Central memory CD8-positive, alpha-beta T cell (primary cell): ENCODE measurements at regions not wholly inside any gene's neighbourhood (a gene's known extent, or its start where the extent isn't known, plus 50 kb on each side); places are given as distances from the start of the nearest gene placed in this dataset.

Source experiments
- ATAC-seq: fragments of 150-1000 bp; cut with Tn5 transposase; replicated peaks from 2 replicates; pipeline ENCODE4 v1.10.0; 2022; ENCODE audit warnings: mild to moderate bottlenecking, moderate FRiP score, moderate number of reproducible peaks; ENCODE audit not compliant: poor library complexity, severe bottlenecking; ENCODE audit errors: extremely low read depth
- DNase-seq, 2 donors: peaks; one replicate each; pipeline ENCODE4 v3.0.0; 2021; ENCODE audit warnings: low spot score in 2 of 2
- H3K27ac Mint-ChIP-seq: one replicate; pipeline ENCODE4 v1.8.0; 2022; ENCODE audit warnings: low read depth, mild to moderate bottlenecking, moderate library complexity, mixed read lengths
- H3K27me3 Mint-ChIP-seq: one replicate; pipeline ENCODE4 v1.8.0; 2022; ENCODE audit warnings: mixed read lengths
- H3K36me3 Mint-ChIP-seq: one replicate; pipeline ENCODE4 v1.8.0; 2022; ENCODE audit warnings: mild to moderate bottlenecking, moderate library complexity, mixed read lengths; ENCODE audit not compliant: insufficient read depth
- H3K4me1 Mint-ChIP-seq: one replicate; pipeline ENCODE4 v1.8.0; 2022; ENCODE audit warnings: mixed read lengths
- H3K4me3 Mint-ChIP-seq: one replicate; pipeline ENCODE4 v1.8.0; 2022; ENCODE audit warnings: mild to moderate bottlenecking, moderate library complexity, mixed read lengths
- H3K9me3 Mint-ChIP-seq: one replicate; pipeline ENCODE4 v1.8.0; 2022; ENCODE audit warnings: mixed read lengths

GRCh38 chr18:78772360-78773302 lies 207.0 kb upstream of the SALL3 start:
- Mint-ChIP-seq H3K27ac (no peak overlapping the region), H3K9me3 (no peaks in the 10 kb centered on the region), H3K36me3 (no peaks in the 10 kb centered on the region), H3K27me3 (peaks cover 8% of the 10 kb centered on the region), H3K4me3 (no peak overlapping the region), H3K4me1 (no peaks in the 10 kb centered on the region)
- ATAC-seq (no peak), DNase-seq (no peak)

- Mint-ChIP-seq H3K9me3 (no peaks in the 10 kb centered on the region), H3K27me3 (peaks cover 8% of the 10 kb centered on the region), H3K4me1 (no peaks in the 10 kb centered on the region), H3K36me3 (no peaks in the 10 kb centered on the region), H3K4me3 (no peak overlapping the region), H3K27ac (no peak overlapping the region)
- DNase-seq (no peak), ATAC-seq (no peak)
These were observed 206.3 kb upstream of the SALL3 start for GRCh38 chr18:78773303-78773755.

- Mint-ChIP-seq H3K27ac (no peak overlapping the region), H3K9me3 (no peaks in the 10 kb centered on the region), H3K27me3 (peaks cover 8% of the 10 kb centered on the region), H3K4me3 (no peak overlapping the region), H3K36me3 (no peaks in the 10 kb centered on the region), H3K4me1 (no peaks in the 10 kb centered on the region)
- DNase-seq (no peak), ATAC-seq (no peak)
These were observed 205.8 kb upstream of the SALL3 start for GRCh38 chr18:78773819-78774218.

- Mint-ChIP-seq H3K4me1 (no peaks in the 10 kb centered on the region), H3K4me3 (no peak overlapping the region), H3K36me3 (no peaks in the 10 kb centered on the region), H3K27me3 (peaks cover 8% of the 10 kb centered on the region), H3K9me3 (no peaks in the 10 kb centered on the region), H3K27ac (no peak overlapping the region)
- DNase-seq (no peak), ATAC-seq (no peak)
These were observed 204.9 kb upstream of the SALL3 start for GRCh38 chr18:78774741-78775141.

- Mint-ChIP-seq H3K4me3 (no peak overlapping the region), H3K4me1 (no peaks in the 10 kb centered on the region), H3K9me3 (no peaks in the 10 kb centered on the region), H3K27ac (no peak overlapping the region), H3K27me3 (peaks cover 8% of the 10 kb centered on the region), H3K36me3 (no peaks in the 10 kb centered on the region)
- DNase-seq (no peak), ATAC-seq (no peak)
These were observed 203.5 kb upstream of the SALL3 start for GRCh38 chr18:78776151-78776550.

GRCh38 chr18:78776706-78777285 lies 202.8 kb upstream of the SALL3 start:
- Mint-ChIP-seq H3K27me3 (peaks cover 3% of the 10 kb centered on the region), H3K4me3 (no peak overlapping the region), H3K36me3 (no peaks in the 10 kb centered on the region), H3K9me3 (no peaks in the 10 kb centered on the region), H3K27ac (no peak overlapping the region), H3K4me1 (no peaks in the 10 kb centered on the region)
- DNase-seq (no peak), ATAC-seq (no peak)

GRCh38 chr18:78777992-78778391 lies 201.6 kb upstream of the SALL3 start:
- H3K4me1 Mint-ChIP-seq: no peaks in the 10 kb centered on the region
- no peak overlapping the region for H3K4me3 Mint-ChIP-seq
- no peak for ATAC-seq
- H3K27ac Mint-ChIP-seq: no peak overlapping the region
- H3K27me3 Mint-ChIP-seq: no peaks in the 10 kb centered on the region
- no peaks in the 10 kb centered on the region for H3K9me3 Mint-ChIP-seq
- DNase-seq: no peak
- H3K36me3 Mint-ChIP-seq: no peaks in the 10 kb centered on the region

- no peak for ATAC-seq
- H3K4me3 Mint-ChIP-seq: no peak overlapping the region
- H3K27ac Mint-ChIP-seq: no peak overlapping the region
- no peaks in the 10 kb centered on the region for H3K9me3 Mint-ChIP-seq
- no peaks in the 10 kb centered on the region for H3K4me1 Mint-ChIP-seq
- H3K36me3 Mint-ChIP-seq: no peaks in the 10 kb centered on the region
- DNase-seq: no peak
- no peaks in the 10 kb centered on the region for H3K27me3 Mint-ChIP-seq
These were observed 201.0 kb upstream of the SALL3 start for GRCh38 chr18:78778651-78779050.

GRCh38 chr18:78779996-78780718 lies 199.5 kb upstream of the SALL3 start:
- DNase-seq (no peak), ATAC-seq (no peak)
- no peak overlapping the region for H3K4me3 Mint-ChIP-seq
- H3K27ac Mint-ChIP-seq: no peak overlapping the region
- no peaks in the 10 kb centered on the region for H3K27me3 Mint-ChIP-seq
- no peaks in the 10 kb centered on the region for H3K4me1 Mint-ChIP-seq
- H3K9me3 Mint-ChIP-seq: no peaks in the 10 kb centered on the region
- H3K36me3 Mint-ChIP-seq: peaks cover 1% of the 10 kb centered on the region

- no peak overlapping the region for H3K27ac Mint-ChIP-seq
- H3K9me3 Mint-ChIP-seq: no peaks in the 10 kb centered on the region
- no peak overlapping the region for H3K4me3 Mint-ChIP-seq
- H3K36me3 Mint-ChIP-seq: peaks cover 1% of the 10 kb centered on the region
- ATAC-seq (no peak), DNase-seq (no peak)
- H3K27me3 Mint-ChIP-seq: no peaks in the 10 kb centered on the region
- no peaks in the 10 kb centered on the region for H3K4me1 Mint-ChIP-seq
These were observed 198.7 kb upstream of the SALL3 start for GRCh38 chr18:78780719-78781600.

- peaks cover 1% of the 10 kb centered on the region for H3K36me3 Mint-ChIP-seq
- no peaks in the 10 kb centered on the region for H3K9me3 Mint-ChIP-seq
- ATAC-seq (no peak), DNase-seq (no peak)
- H3K4me1 Mint-ChIP-seq: no peaks in the 10 kb centered on the region
- no peak overlapping the region for H3K4me3 Mint-ChIP-seq
- H3K27ac Mint-ChIP-seq: no peak overlapping the region
- H3K27me3 Mint-ChIP-seq: no peaks in the 10 kb centered on the region
These were observed 198.0 kb upstream of the SALL3 start for GRCh38 chr18:78781601-78781960.

- Mint-ChIP-seq H3K27me3 (no peaks in the 10 kb centered on the region), H3K27ac (no peak overlapping the region), H3K36me3 (peaks cover 1% of the 10 kb centered on the region), H3K9me3 (no peaks in the 10 kb centered on the region), H3K4me1 (no peaks in the 10 kb centered on the region), H3K4me3 (no peak overlapping the region)
- ATAC-seq (no peak), DNase-seq (no peak)
These were observed 196.6 kb upstream of the SALL3 start for GRCh38 chr18:78782951-78783563.
